H9 (cell line): ENCODE measurements at regions not wholly inside any gene's neighbourhood (a gene's known extent, or its start where the extent isn't known, plus 50 kb on each side); places are given as distances from the start of the nearest gene placed in this dataset.

ENCODE experiments used
- DNase-seq: peaks from one replicate; pipeline ENCODE4 v3.0.0-alpha.2; 2017
- H2AFZ ChIP-seq: one replicate; pipeline ENCODE4 v1.6.1; 2013; ENCODE audit warnings: mild to moderate bottlenecking, low read length, control low read depth, moderate library complexity
- H2AK5ac ChIP-seq: 2 replicates; pipeline ENCODE4 v1.6.1; 2013; ENCODE audit warnings: low read length, control low read depth, mixed read lengths; ENCODE audit not compliant: insufficient read length
- H2BK120ac ChIP-seq: one replicate; pipeline ENCODE4 v1.6.1; 2013; ENCODE audit warnings: low read depth, mild to moderate bottlenecking, low read length, control low read depth, inconsistent platforms; ENCODE audit not compliant: poor library complexity, severe bottlenecking
- H2BK12ac ChIP-seq: 2 replicates; pipeline ENCODE4 v1.6.1; 2013; ENCODE audit warnings: low read length, control low read depth, mixed read lengths, low read depth; ENCODE audit not compliant: insufficient read length
- H2BK15ac ChIP-seq: 2 replicates; pipeline ENCODE4 v1.6.1; 2013; ENCODE audit warnings: low read depth, low read length, control low read depth
- H2BK20ac ChIP-seq: one replicate; pipeline ENCODE4 v1.6.1; 2013; ENCODE audit warnings: low read depth, mild to moderate bottlenecking, low read length, control low read depth, inconsistent platforms; ENCODE audit not compliant: poor library complexity, severe bottlenecking
- H2BK5ac ChIP-seq: 2 replicates; pipeline ENCODE4 v1.6.1; 2013; ENCODE audit warnings: low read length, control low read depth, mixed read lengths; ENCODE audit not compliant: insufficient read length
- H3K14ac ChIP-seq: 2 replicates; pipeline ENCODE4 v1.6.1; 2013; ENCODE audit warnings: low read length, control low read depth; ENCODE audit not compliant: insufficient read depth
- H3K18ac ChIP-seq: 2 replicates; pipeline ENCODE4 v1.6.1; 2013; ENCODE audit warnings: low read depth, mild to moderate bottlenecking, mixed read lengths, low read length, control low read depth; ENCODE audit not compliant: insufficient read length
- H3K23ac ChIP-seq: 2 replicates; pipeline ENCODE4 v1.6.1; 2013; ENCODE audit warnings: low read length, control low read depth, mixed read lengths, low read depth; ENCODE audit not compliant: insufficient read length
- H3K23me2 ChIP-seq: 2 replicates; pipeline ENCODE4 v1.6.1; 2013; ENCODE audit warnings: low read depth, mild to moderate bottlenecking, mixed read lengths, low read length, control low read depth; ENCODE audit not compliant: insufficient read length, poor library complexity, severe bottlenecking
- H3K27ac ChIP-seq: 2 replicates; pipeline ENCODE4 v1.5.1; 2013; ENCODE audit warnings: low read length, control low read depth, mixed read lengths, low read depth; ENCODE audit not compliant: insufficient read length
- H3K27me3 ChIP-seq: 2 replicates; pipeline ENCODE4 v1.6.1; 2013; ENCODE audit warnings: low read length, control low read depth, inconsistent platforms; ENCODE audit not compliant: insufficient read depth
- H3K4ac ChIP-seq: 2 replicates; pipeline ENCODE4 v1.6.1; 2013; ENCODE audit warnings: low read depth, mild to moderate bottlenecking, control low read depth, inconsistent platforms, low read length, moderate library complexity
- H3K4me1 ChIP-seq: 2 replicates; pipeline ENCODE4 v1.6.1; 2013; ENCODE audit warnings: low read length, control low read depth, inconsistent platforms; ENCODE audit not compliant: insufficient read depth
- H3K4me2 ChIP-seq: 2 replicates; pipeline ENCODE4 v1.6.1; 2013; ENCODE audit warnings: low read length, control low read depth, mixed read lengths; ENCODE audit not compliant: insufficient read length, insufficient read depth
- H3K56ac ChIP-seq: 2 replicates; pipeline ENCODE4 v1.6.1; 2013; ENCODE audit warnings: low read depth, mild to moderate bottlenecking, mixed read lengths, low read length, control low read depth; ENCODE audit not compliant: insufficient read length
- H3K79me1 ChIP-seq: 2 replicates; pipeline ENCODE4 v1.6.1; 2013; ENCODE audit warnings: low read depth, mild to moderate bottlenecking, moderate library complexity, low read length, control low read depth, inconsistent platforms; ENCODE audit not compliant: insufficient read depth, poor library complexity, severe bottlenecking
- H3K79me2 ChIP-seq: 2 replicates; pipeline ENCODE4 v1.6.1; 2013; ENCODE audit warnings: low read length, control low read depth, inconsistent platforms; ENCODE audit not compliant: insufficient read depth
- H3K9ac ChIP-seq: 2 replicates; pipeline ENCODE4 v1.6.1; 2013; ENCODE audit warnings: low read length, control low read depth, mixed read lengths; ENCODE audit not compliant: insufficient read length; ENCODE audit errors: extremely low read depth
- H3K9me3 ChIP-seq: one replicate; pipeline ENCODE4 v1.6.1; 2013; ENCODE audit warnings: low read depth, low read length, inconsistent platforms; ENCODE audit not compliant: control insufficient read depth
- H3T11ph ChIP-seq: one replicate; pipeline ENCODE4 v1.6.1; 2013; ENCODE audit warnings: mild to moderate bottlenecking, low read length, control low read depth, inconsistent platforms
- H4K20me1 ChIP-seq: one replicate; pipeline ENCODE4 v1.6.1; 2013; ENCODE audit not compliant: control insufficient read depth, insufficient read length, insufficient read depth
- H4K5ac ChIP-seq: 2 replicates; pipeline ENCODE4 v1.6.1; 2013; ENCODE audit warnings: low read depth, mild to moderate bottlenecking, mixed read lengths, low read length, control low read depth; ENCODE audit not compliant: insufficient read length
- H4K8ac ChIP-seq: replicated peaks from 2 replicates; pipeline ENCODE4 v1.6.1; 2013; ENCODE audit warnings: low read length, control low read depth, mixed read lengths, low read depth; ENCODE audit not compliant: insufficient read length
- H4K91ac ChIP-seq: 2 replicates; pipeline ENCODE4 v1.6.1; 2013; ENCODE audit warnings: low read depth, mild to moderate bottlenecking, moderate library complexity, mixed read lengths, low read length, control low read depth; ENCODE audit not compliant: insufficient read length
- H3K27ac Mint-ChIP-seq, 3 experiments: 2 replicates in 2 of 3; 3 replicates in 1 of 3; pipeline ENCODE4 v1.8.0; 2020 to 2021; ENCODE audit warnings: mixed read lengths in 3 of 3, mild to moderate bottlenecking in 1 of 3, moderate library complexity in 1 of 3
- H3K27me3 Mint-ChIP-seq: 2 replicates; pipeline ENCODE4 v1.8.0; 2021; ENCODE audit warnings: low read depth, mild to moderate bottlenecking, moderate library complexity, mixed read lengths
- H3K36me3 Mint-ChIP-seq, 3 experiments: 2 replicates in 2 of 3; 3 replicates in 1 of 3; pipeline ENCODE4 v1.8.0; 2020 to 2021; ENCODE audit warnings: low read depth in 3 of 3, mixed read lengths in 3 of 3; ENCODE audit not compliant: insufficient read depth in 1 of 3
- H3K4me1 Mint-ChIP-seq, 2 experiments: 2 replicates each; pipeline ENCODE4 v1.8.0; 2020; ENCODE audit warnings: mixed read lengths in 2 of 2
- H3K4me3 Mint-ChIP-seq, 2 experiments: 2 replicates in 1 of 2; 3 replicates in 1 of 2; pipeline ENCODE4 v1.8.0; 2020 to 2021; ENCODE audit warnings: mild to moderate bottlenecking in 2 of 2, mixed read lengths in 2 of 2, moderate library complexity in 1 of 2
- H3K9me3 Mint-ChIP-seq, 2 experiments: 2 replicates in 1 of 2; 3 replicates in 1 of 2; pipeline ENCODE4 v1.8.0; 2020; ENCODE audit warnings: mild to moderate bottlenecking in 2 of 2, mixed read lengths in 2 of 2, moderate library complexity in 1 of 2
- CTCF ChIP-seq: fragments of 200-600 bp; sonication (generic); conservative IDR thresholded peaks from 3 replicates; pipeline ENCODE4 v1.8.0; 2021; ENCODE audit warnings: antibody characterized with exemption, mild to moderate bottlenecking
- WGBS: extraction: QIAGEN DNeasy Blood & Tissue Kit; methylation state at CpG from one replicate; pipeline ENCODE4 v1.1.7; 2013; ENCODE audit warnings: missing lambda C conversion rate, low lambda C conversion rate, mixed read lengths; ENCODE audit not compliant: insufficient read length; ENCODE audit errors: extremely low coverage; 5-methylcytosine and 5-hydroxymethylcytosine counted together

GRCh38 chr15:85306946-85307686 is 73.3 kb upstream of the AKAP13 start:
- Histone ChIP-seq H2BK120ac (no peak overlapping the region), H3K27ac (no peak overlapping the region), H3K9ac (no peak overlapping the region), H2BK20ac (no peak overlapping the region), H3K79me2 (no peaks in the 10 kb centered on the region), H2BK12ac (no peak overlapping the region), H3K4ac (no peak overlapping the region), H4K20me1 (no peaks in the 10 kb centered on the region), H3K23ac (no peak overlapping the region), H3T11ph (no peak overlapping the region), H3K4me1 (no peaks in the 10 kb centered on the region), H3K9me3 (no peaks in the 10 kb centered on the region), H4K91ac (no peak overlapping the region), H3K4me2 (no peak overlapping the region), H2AK5ac (no peak overlapping the region), H3K27me3 (no peaks in the 10 kb centered on the region), H3K56ac (no peak overlapping the region), H3K79me1 (no peaks in the 10 kb centered on the region), H4K5ac (no peak overlapping the region), H4K8ac (no peak overlapping the region), H3K18ac (no peak overlapping the region), H3K23me2 (no peaks in the 10 kb centered on the region), H3K14ac (no peak overlapping the region), H2AFZ (no peak overlapping the region), H2BK5ac (no peak overlapping the region), H2BK15ac (no peak overlapping the region)
- no CpG with 5 or more reads among the region's 5 CpGs for WGBS
- Mint-ChIP-seq H3K27ac (no peak overlapping the region), H3K9me3 (no peaks in the 10 kb centered on the region; a peak in 2 of 5 replicates), H3K4me3 (no peak overlapping the region), H3K27me3 (peaks cover 7% of the 10 kb centered on the region; the same call in 1 of the 2 replicates), H3K36me3 (no peaks in the 10 kb centered on the region), H3K4me1 (no peaks in the 10 kb centered on the region)
- no peak for TF ChIP-seq CTCF
- no peak for DNase-seq
